GM19099 (cell line): ENCODE measurements at regions not wholly inside any gene's neighbourhood (a gene's known extent, or its start where the extent isn't known, plus 50 kb on each side); places are given as distances from the start of the nearest gene placed in this dataset.

Experiments
- POLR2A ChIP-seq: IDR thresholded peaks from 3 replicates; pipeline ENCODE4 v1.6.1; 2011; ENCODE audit warnings: low read depth; ENCODE audit not compliant: insufficient read length; ENCODE audit errors: extremely low read depth

DNA sequence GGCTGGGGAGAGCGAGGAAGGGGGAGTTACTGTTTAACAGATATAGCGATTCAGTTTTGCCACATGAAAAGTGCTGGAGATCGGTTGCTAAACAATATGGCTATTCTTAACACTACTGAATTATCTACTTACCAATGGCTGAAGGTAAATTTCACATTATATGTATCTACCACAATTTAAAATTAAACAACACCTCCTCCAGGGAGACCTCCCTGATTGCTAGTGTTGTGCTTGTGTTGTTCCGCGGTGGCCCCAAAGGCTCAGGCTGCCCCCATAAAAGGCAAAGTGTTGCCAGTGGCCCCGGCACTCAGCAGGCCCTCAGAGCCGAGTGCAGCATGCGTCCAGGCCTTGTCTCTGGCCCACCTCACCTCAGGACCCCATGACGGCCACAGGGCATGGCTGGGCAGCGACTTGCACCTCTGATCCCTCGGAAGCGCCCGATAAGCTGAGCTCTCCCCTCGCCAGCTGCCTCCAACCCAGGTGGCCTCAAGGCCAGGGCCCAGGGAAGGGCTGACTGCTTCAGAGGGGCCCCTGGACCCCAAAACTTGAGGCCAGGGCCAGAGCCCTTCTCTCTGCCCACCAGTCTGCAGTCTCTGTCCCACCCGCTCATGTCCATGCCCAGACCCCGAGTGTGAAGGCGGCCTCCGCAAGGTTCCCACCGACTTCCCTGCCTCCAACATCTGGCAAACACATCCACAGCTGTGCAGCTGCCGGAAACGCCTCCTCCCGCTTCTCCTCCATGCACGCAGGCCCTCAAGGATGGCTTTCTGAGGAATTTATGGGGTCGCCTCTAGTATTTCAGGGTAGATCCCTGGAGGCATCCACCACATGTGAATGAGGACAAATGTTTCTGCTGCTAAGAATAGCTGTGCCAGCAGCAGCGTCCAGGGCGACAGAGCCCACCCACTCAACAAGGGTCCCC lies 60.0 kb downstream of the NCOR2 start:
- TF ChIP-seq POLR2A, result no peak

DNA sequence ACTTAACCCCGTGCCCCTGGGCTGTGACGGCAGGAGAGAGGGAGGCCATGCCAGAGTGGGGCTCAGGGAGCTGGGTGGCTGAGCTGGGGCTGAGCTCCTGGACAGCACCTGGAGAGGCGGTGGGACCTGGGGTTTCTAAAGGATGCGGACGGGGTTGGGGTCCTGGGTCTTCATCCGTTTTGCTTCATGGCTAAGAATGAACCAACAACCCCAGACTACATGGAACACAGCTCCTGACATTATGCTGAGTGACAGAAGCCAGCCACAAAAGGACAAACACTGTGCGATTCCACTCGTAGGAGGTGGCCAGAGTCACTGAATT lies 60.6 kb downstream of the NCOR2 start:
- no peak for TF ChIP-seq POLR2A

DNA sequence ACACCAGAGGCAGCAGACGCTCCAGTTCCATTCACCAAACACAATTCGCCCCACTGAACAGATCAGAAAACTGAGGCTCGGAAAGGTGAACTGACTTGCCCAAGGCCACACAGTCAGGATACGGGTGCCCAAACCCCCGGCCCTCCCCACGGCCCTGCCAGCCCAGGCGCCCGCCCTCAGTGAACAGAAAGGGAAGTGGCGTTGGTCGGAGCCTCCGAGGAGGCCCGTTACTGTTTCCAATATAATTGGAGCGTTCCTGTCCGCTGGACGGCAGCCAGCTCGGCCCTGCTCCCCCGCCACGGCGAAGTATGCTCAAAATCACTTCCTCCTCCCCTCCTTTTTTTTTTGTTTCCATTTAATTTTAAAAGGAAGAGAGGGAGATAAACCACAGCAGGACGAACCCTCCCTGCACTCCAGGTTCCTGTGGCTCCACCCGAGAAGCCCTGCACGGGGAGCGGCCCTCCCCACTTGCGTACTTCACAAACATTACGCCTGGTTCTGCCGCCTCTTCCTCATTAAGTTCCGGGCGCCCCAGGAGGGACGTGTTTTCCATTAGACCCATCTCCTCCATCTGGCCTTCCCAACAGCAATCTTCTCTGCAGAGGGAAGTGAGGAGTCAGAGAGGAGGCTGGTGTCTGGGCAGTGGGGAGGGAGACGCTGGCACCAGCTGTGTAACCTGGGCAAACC lies 61.1 kb downstream of the NCOR2 start:
- TF ChIP-seq POLR2A, result no peak

DNA sequence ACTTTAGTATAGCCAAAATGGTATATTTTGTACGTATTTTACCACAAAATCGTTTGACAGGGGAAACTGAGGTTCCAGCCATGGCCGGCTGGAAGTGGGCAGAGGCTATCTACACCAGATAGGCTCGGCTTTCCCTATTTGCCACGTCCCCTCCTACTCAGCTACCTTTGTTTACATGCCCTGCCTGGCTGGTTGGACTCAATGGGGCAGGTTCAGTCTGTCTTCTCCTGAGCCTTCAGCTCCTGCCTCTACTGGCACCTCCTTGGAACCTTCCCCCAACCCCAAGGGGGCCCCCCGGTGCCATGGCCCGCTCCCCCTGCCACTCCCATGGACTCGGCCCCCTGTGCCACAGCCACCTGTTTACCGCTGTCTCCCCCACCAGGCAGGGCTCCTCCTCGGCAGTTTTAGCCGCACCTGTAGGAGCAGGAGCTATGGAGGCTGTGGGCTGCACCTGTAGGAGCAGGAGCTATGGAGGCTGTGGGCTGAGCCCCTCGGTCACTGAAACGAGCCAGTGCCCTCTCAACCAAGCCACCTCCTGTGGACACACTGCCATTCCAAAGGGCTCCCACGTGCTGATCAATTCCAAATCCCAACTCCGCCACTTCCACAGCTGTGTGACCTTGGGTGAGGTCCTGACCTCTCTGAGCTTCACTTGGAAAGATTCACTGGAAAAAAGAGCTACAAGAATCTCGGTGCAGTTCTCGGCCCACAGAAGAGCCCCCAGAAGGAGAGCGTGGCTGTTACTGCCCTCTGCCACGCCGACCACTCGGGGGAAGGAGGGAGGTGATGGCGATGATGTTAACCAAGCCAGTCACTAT lies 62.2 kb downstream of the NCOR2 start:
- no peak for TF ChIP-seq POLR2A

DNA sequence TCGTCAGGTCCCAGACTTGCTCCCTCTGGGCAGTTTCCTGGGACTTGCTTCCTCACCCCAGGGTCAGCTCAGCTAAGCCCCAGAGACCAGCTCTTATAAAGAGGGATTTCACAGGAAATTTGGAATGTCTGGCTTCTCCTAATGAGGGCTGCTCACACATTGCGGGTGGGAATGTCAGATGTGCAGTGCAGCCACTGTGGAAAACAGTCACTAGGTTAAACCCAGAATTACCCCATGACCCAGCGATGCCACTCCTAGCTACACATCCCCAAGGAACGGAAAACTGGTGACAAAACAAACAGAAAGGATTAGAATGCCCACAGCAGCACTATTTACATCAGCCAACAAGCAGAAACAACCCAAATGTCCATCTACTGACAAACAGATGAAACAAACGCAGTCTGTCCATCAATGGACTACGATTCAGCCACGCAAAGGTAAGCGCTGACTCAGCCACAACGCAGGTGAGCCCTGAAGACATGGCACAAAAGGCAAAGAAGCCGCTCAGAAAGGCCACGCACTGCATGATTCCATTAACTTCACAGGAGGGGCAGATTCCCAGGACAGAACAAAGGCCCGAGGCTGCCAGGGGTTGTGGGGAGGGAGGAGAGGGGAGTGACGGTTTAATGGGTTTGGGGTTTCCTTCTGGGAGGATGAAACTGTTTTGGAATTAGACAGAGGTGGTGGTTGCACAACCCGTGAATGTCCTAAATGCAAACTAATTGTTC lies 63.0 kb downstream of the NCOR2 start:
- no peak for TF ChIP-seq POLR2A

DNA sequence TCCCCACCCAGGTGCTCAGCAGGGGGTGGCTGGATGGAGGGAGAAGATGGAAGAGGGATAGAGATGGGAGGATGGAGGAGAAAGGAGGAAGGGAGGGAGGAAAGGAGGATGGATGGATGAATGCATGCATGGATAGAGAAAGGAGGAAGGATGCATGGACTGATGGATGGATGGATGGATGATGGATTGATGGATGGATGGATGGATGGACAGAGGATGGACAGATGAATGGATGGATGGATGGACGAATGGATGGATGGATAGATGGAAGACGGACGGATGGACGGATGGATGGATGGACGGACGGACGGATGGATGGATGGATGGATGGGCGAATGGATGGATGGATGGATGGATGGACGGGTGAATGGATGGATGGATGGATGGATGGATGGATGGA lies 64.1 kb downstream of the NCOR2 start:
- TF ChIP-seq POLR2A, result no peak

DNA sequence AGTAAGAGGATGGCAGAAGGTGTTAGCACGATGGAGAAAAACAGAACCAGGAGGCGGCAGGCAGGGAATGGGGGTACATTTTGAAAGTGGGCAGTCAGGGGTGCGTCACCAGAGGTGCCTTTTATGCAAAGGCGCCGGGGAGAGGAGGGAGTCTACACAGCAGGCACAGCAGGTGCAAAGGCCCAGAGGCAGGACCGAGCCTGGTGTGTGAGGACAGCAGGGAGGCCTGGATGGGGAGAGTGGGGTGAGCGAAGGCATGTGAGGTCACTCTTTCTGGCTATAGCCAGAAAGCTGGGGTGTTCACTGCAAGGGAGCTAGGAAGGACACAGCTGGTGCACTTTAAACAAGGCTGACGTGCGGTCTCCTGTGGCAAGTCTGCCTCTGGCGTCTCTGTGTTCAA lies 65.0 kb downstream of the NCOR2 start:
- no peak for TF ChIP-seq POLR2A

DNA sequence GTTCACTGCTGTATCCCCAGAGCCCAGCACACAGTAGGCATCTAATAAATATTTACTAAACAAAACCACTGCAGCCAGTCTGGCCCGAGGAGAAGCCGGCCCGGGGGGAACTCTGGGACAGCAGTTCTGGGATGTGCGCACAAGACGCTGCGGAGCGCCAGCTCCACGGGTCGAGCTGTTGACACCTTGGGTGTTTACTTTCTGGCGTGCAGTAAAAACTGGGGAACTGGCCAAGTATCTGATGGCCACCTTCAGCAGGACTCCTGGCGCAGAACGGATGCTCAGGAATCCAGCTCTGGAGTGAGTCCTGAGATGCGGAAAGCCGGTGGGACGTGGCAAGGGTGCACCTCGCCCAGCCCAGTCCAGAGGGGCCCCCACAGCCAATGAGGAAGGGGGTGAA lies 65.6 kb downstream of the NCOR2 start:
- no peak for TF ChIP-seq POLR2A

DNA sequence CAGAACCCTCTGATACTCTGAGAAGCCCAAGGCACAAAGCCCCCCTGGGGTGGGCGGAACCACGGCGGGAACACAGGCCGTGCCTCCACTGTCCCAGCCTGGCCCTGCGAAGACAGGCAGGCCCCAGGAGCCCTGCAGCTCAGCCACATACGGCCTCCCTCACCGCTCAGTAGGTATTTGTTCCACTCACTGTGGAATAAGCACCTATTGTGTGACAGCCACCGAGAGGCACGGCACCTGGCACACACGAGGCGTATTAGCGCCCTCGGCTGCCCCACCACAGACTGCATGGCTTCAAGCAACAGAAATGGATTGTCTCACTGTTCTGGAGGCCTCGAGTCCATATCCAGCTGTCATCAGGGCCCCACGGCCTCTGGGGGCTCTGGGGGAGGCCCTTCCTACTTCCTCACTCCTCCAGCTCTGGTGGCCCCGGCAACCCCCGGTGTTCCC lies 66.3 kb downstream of the NCOR2 start:
- no peak for TF ChIP-seq POLR2A

DNA sequence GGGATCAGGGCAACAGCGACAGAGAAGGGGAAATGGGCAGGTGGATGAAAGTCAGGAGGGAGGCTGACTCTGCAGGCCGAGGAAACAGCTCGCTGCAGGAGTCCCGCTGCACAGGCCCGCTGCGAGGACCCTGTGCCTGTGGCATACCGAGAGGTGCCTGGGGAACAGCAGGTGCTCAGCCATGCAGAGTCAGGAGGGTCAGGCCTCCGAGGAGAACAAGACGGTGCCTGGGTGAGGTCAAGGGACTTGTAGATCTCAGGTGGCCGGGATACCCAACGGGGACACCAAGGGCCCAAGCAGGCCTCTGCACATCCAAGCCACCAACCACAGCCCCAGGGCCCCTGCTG lies 67.5 kb downstream of the NCOR2 start:
- no peak for TF ChIP-seq POLR2A

DNA sequence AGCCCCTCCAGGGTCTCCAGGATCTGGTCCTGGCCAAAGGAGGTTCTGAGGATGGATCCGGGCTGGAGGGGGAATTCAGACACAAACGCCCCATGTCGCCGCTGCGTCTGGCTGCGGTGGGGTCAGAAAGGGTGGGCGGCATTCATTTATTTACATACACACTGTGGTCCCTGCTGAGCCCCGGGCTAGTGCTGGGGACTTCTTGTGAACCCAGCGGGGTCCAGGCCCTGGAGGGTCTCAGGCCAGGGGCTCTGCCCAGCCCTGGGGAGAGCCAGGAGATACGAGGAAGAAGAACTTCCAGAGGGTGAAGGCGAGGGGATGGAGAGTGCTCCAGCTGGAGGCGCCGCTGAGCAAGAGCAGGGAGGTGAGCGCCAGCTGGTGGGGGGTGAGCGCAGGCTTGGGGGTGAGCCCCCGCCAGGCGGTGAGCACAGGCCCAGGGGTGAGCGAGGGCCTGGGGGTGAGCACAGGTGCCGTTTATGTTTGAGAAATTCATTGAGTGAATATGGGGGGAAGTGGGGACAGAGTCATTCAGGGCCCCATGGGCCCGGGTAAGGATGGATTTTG lies 68.1 kb downstream of the NCOR2 start:
- no peak for TF ChIP-seq POLR2A

DNA sequence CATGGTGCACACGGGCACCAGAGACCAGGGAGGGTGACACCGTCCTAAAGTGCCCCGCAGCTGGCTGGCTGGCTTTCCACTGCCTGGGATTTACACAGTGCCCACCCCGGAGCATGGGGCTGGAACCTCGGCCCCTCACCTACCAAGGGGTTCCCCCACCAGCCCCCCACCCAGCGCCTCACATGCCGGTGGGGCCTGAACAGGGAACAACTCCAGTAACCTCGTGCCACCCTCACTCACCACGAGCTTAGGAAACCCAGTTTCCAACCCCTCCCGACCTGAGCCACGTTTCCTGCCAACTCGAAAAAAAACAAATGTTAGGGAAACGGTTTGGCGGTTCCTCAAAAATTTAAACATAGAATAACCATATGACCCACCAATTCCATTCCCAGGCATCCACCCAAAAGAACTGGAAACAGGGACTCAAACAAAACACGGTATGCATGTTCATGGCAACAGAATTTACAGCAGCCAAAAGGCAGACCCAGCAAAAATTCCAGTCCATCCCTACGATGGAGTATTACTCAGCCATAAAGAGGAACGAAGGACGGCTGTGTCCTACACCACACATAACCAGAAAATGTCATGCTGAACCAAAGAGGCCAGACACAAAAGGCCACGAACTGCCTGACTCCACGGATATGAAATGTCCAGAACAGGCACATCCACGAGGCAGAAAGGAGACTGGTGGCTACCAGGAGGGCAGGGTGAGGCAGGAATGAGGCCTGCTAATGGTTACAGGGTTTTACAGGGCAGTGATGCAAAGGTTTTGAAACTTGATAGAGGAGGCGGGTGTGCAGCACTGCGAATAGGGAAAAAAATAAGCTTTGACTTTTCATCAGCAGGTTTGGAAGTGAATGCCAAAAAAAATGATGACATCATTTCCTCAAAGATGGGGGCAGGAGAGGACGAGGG lies 68.9 kb downstream of the NCOR2 start:
- TF ChIP-seq POLR2A, result no peak

DNA sequence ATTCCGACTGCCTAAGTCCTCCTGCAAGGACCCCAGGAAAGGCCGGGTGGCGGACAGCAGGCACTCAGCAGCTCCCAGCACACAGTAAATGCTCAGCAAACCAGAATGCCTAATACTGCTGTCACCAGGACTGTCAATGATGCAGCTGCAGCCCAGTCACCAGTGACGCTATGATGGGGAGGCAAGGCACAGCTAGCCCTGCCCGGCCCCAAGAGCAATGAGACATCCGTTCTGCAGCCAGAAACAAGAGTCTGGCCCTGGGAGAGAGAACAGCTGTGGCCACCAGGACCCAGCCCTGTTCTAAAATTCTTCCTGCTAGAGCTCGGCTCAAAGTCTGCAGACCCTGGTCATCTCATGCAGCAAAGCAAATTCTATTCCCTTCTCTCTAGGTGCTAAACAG lies 69.8 kb downstream of the NCOR2 start:
- TF ChIP-seq POLR2A, result no peak

DNA sequence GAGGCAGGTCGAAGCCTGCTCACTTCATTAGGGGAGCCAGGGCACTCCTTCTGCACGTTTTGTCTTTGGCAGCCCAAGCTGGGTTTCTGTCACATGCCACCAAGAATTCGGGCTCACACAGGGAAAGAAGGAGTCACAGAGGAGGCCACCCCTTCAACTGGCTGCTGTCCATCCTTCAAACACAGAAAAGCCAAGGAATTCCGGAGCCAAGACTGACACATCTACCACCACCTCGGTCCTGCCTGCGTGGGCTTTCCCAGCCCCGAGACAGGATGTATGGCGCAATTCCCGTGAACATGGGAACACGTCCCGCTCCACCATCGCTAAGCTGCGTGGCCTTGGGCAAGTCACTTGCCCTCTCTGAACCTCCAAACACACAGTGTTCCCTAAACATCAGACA lies 70.4 kb downstream of the NCOR2 start:
- no peak for TF ChIP-seq POLR2A
